Adrenal gland (tissue), 5 donors: ENCODE measurements at regions not wholly inside any gene's neighbourhood (a gene's known extent, or its start where the extent isn't known, plus 50 kb on each side); places are given as distances from the start of the nearest gene placed in this dataset.

Source experiments
- CTCF ChIP-seq, 6 experiments: fragments of 450-650 bp in 4 of 6; fragments of 200-600 bp in 2 of 6; sonication (generic) in 1 of 6; IDR thresholded peaks; 1 replicate in 5 of 6; 2 replicates in 1 of 6; pipeline versions ENCODE4 v1.5.1 to v1.8.0; 2016 to 2021; ENCODE audit warnings: antibody characterized with exemption in 6 of 6, mild to moderate bottlenecking in 2 of 6, moderate library complexity in 1 of 6
- POLR2A ChIP-seq, 2 donors: fragments of 450-650 bp; IDR thresholded peaks; one replicate each; pipeline ENCODE4 v1.6.1; 2017; ENCODE audit warnings: antibody characterized with exemption in 2 of 2, mild to moderate bottlenecking in 2 of 2, moderate library complexity in 1 of 2
- donor health status: DM: no; HTN: no; CAD: no.

- no peak for TF ChIP-seq CTCF (IDR thresholded peaks at IDR 0.05)
- TF ChIP-seq POLR2A (IDR thresholded peaks at IDR 0.05), result no peak
Observed at GRCh38 chr2:49858657-49859056, 704.3 kb upstream of the FSHR start.
